Eye (tissue), 1 donor: ENCODE measurements at regions not wholly inside any gene's neighbourhood (a gene's known extent, or its start where the extent isn't known, plus 50 kb on each side); places are given as distances from the start of the nearest gene placed in this dataset.

ENCODE experiments used
- DNase-seq: peaks from one replicate; pipeline ENCODE4 v3.0.0-alpha.2; 2015

- no peak for DNase-seq
These were observed 107.6 kb upstream of the SPRY4 start for GRCh38 chr5:142432369-142432863.

- DNase-seq: no peak
These were observed 104.1 kb upstream of the SPRY4 start for GRCh38 chr5:142428773-142429473.

- DNase-seq: no peak
These were observed 103.4 kb upstream of the SPRY4 start for GRCh38 chr5:142428036-142428772.

- no peak for DNase-seq
These were observed 102.7 kb upstream of the SPRY4 start for GRCh38 chr5:142427529-142427928.

- no peak for DNase-seq
These were observed 102.2 kb upstream of the SPRY4 start for GRCh38 chr5:142427015-142427364.

GRCh38 chr5:142426129-142427014 lies 101.6 kb upstream of the SPRY4 start:
- peak; percentile 87 for DNase-seq

- no peak for DNase-seq
These were observed 100.7 kb upstream of the SPRY4 start for GRCh38 chr5:142425286-142426065.

GRCh38 chr5:142422429-142422828 lies 97.6 kb upstream of the SPRY4 start:
- no peak for DNase-seq

GRCh38 chr5:142421621-142422397 lies 97.0 kb upstream of the SPRY4 start:
- DNase-seq: no peak

- peak; percentile 61 for DNase-seq
These were observed 96.4 kb upstream of the SPRY4 start for GRCh38 chr5:142421228-142421617.

- peak; percentile 64 for DNase-seq
These were observed 95.9 kb upstream of the SPRY4 start for GRCh38 chr5:142420561-142421227.

GRCh38 chr5:142412581-142412980 lies 87.8 kb upstream of the SPRY4 start:
- no peak for DNase-seq

GRCh38 chr5:142411656-142412425 lies 87.0 kb upstream of the SPRY4 start:
- DNase-seq: no peak

- DNase-seq: no peak
These were observed 86.3 kb upstream of the SPRY4 start for GRCh38 chr5:142411103-142411502.

- peak; percentile 47 for DNase-seq
These were observed 84.2 kb upstream of the SPRY4 start for GRCh38 chr5:142408981-142409481.

- DNase-seq: peak; percentile 79
These were observed 83.7 kb upstream of the SPRY4 start for GRCh38 chr5:142408536-142408935.

- no peak for DNase-seq
These were observed 81.1 kb upstream of the SPRY4 start for GRCh38 chr5:142405814-142406395.

GRCh38 chr5:142405023-142405422 lies 80.2 kb upstream of the SPRY4 start:
- no peak for DNase-seq

GRCh38 chr5:142404046-142404477 lies 79.2 kb upstream of the SPRY4 start:
- peak; percentile 63 for DNase-seq

- DNase-seq: peak; percentile 72
These were observed 78.8 kb upstream of the SPRY4 start for GRCh38 chr5:142403583-142403982.
